A549 (cell line): ENCODE measurements at regions not wholly inside any gene's neighbourhood (a gene's known extent, or its start where the extent isn't known, plus 50 kb on each side); places are given as distances from the start of the nearest gene placed in this dataset.

Experiments
- ATAC-seq, 2 experiments: fragments of 200-7000 bp in 1 of 2; fragments of >200 bp in 1 of 2; cut with Nextera tagmentation in 1 of 2; cut with Tn5 transposase in 1 of 2; 3 replicates each; pipeline versions ENCODE4 v1.8.0 to v1.9.1; 2018 to 2020; ENCODE audit warnings: mild to moderate bottlenecking in 1 of 2, moderate library complexity in 1 of 2
- CTCF ChIA-PET: fragments of 300-600 bp; sonication (Branson Sonifier 250); formaldehyde crosslinking; extraction: SDS; loops from one replicate; lab custom pipeline; 2021; ENCODE audit warnings: antibody characterized with exemption, inconsistent platforms; lab: Yijun Ruan, JAX
- POLR2A ChIA-PET: fragments of 350-600 bp; formaldehyde crosslinking; extraction: SDS; loops from one replicate; lab custom pipeline; 2021; ENCODE audit warnings: antibody characterized with exemption, inconsistent platforms; lab: Yijun Ruan, JAX
- DNase-seq, 2 experiments: peaks; one replicate each; pipeline versions ENCODE4 v3.0.0 to v3.0.0-alpha.2; 2011 to 2016; ENCODE audit warnings: low read depth in 1 of 2, low spot score in 1 of 2
- FAIRE-seq: peaks from 2 replicates; lab custom pipeline; 2011; peaks lifted over from hg19 to GRCh38; lab: Jason Lieb, UNC
- H3K27ac ChIP-seq, 2 experiments: fragments of >200 bp; sonication (Bioruptor Twin); formaldehyde crosslinking; 3 replicates each; pipeline ENCODE4 v1.5.1; 2016 to 2017
- H3K4me1 ChIP-seq: fragments of >200 bp; sonication (Bioruptor Twin); formaldehyde crosslinking; 3 replicates; pipeline ENCODE4 v1.6.1; 2016
- H3K4me2 ChIP-seq: fragments of >200 bp; sonication (Bioruptor Twin); formaldehyde crosslinking; 3 replicates; pipeline ENCODE4 v1.6.1; 2016
- H3K4me3 ChIP-seq: fragments of >200 bp; sonication (Bioruptor Twin); formaldehyde crosslinking; 3 replicates; pipeline ENCODE4 v1.5.1; 2016
- H3K9me3 ChIP-seq: fragments of >200 bp; sonication (Bioruptor Twin); formaldehyde crosslinking; 3 replicates; pipeline ENCODE4 v1.6.1; 2016
- BHLHE40 ChIP-seq: IDR thresholded peaks from 2 replicates; pipeline ENCODE4 v1.6.1; 2012; ENCODE audit warnings: low read depth, low read length, inconsistent platforms
- CHD4 ChIP-seq: fragments of 200-600 bp; sonication (generic); IDR thresholded peaks from 2 replicates; pipeline ENCODE4 v1.6.1; 2016; ENCODE audit warnings: antibody characterized with exemption, mild to moderate bottlenecking, borderline replicate concordance
- EHF ChIP-seq: fragments of 250-450 bp; sonication (Bioruptor Pico); IDR thresholded peaks from 2 replicates; pipeline ENCODE4 v1.5.0; 2020; ENCODE audit warnings: mild to moderate bottlenecking
- EHMT2 ChIP-seq: fragments of 200-600 bp; sonication (generic); IDR thresholded peaks from 2 replicates; pipeline ENCODE4 v1.6.1; 2016; ENCODE audit warnings: antibody characterized with exemption, low read depth, mild to moderate bottlenecking, moderate library complexity
- EP300 ChIP-seq, 2 experiments: fragments of >200 bp; sonication (Bioruptor Twin); formaldehyde crosslinking; IDR thresholded peaks; 2 replicates in 1 of 2; 3 replicates in 1 of 2; pipeline ENCODE4 v1.6.1; 2016 to 2017
- ESRRA ChIP-seq: fragments of 150-350 bp; IDR thresholded peaks from 2 replicates; pipeline ENCODE4 v1.6.1; 2014; ENCODE audit warnings: mild to moderate bottlenecking, low read length, borderline replicate concordance
- FOSL2 ChIP-seq, 2 experiments: fragments of 450-650 bp in 1 of 2; fragments of >200 bp in 1 of 2; sonication (Bioruptor Twin) in 1 of 2; formaldehyde crosslinking; IDR thresholded peaks; 2 replicates each; pipeline versions ENCODE4 v1.5.0 to v1.6.1; 2016 to 2020; ENCODE audit warnings: mild to moderate bottlenecking in 1 of 2, moderate library complexity in 1 of 2
- HEYL ChIP-seq: fragments of 250-450 bp; sonication (Bioruptor Pico); IDR thresholded peaks from 2 replicates; pipeline ENCODE4 v1.8.0; 2021; ENCODE audit warnings: mild to moderate bottlenecking, moderate library complexity
- JUNB ChIP-seq: fragments of >200 bp; sonication (Bioruptor Twin); formaldehyde crosslinking; IDR thresholded peaks from 2 replicates; pipeline ENCODE4 v1.6.1; 2016
- KDM1A ChIP-seq: fragments of 200-600 bp; sonication (generic); IDR thresholded peaks from 2 replicates; pipeline ENCODE4 v1.6.1; 2016; ENCODE audit warnings: low read depth, mild to moderate bottlenecking
- KDM5A ChIP-seq: fragments of 200-600 bp; sonication (generic); IDR thresholded peaks from 2 replicates; pipeline ENCODE4 v1.6.1; 2016; ENCODE audit warnings: antibody characterized with exemption, mild to moderate bottlenecking
- MAFK ChIP-seq: fragments of 450-650 bp; IDR thresholded peaks from 2 replicates; pipeline ENCODE4 v1.6.1; 2014; ENCODE audit not compliant: partially characterized antibody
- MAZ ChIP-seq: fragments of 150-350 bp; IDR thresholded peaks from 2 replicates; pipeline ENCODE4 v1.6.1; 2014; ENCODE audit warnings: antibody characterized with exemption, low read depth, low read length, borderline replicate concordance
- MYC ChIP-seq: IDR thresholded peaks from 2 replicates; pipeline ENCODE4 v1.6.1; 2012; ENCODE audit warnings: mild to moderate bottlenecking, inconsistent platforms, low read length, improper control_type of control experiment, borderline replicate concordance
- NR3C1 ChIP-seq: fragments of >200 bp; sonication (Bioruptor Twin); formaldehyde crosslinking; IDR thresholded peaks from 3 replicates; pipeline ENCODE4 v1.6.1; 2017
- POLR2A ChIP-seq: IDR thresholded peaks from 2 replicates; pipeline ENCODE4 v1.6.1; 2012; ENCODE audit warnings: mild to moderate bottlenecking, low read length
- POLR2AphosphoS2 ChIP-seq: conservative IDR thresholded peaks from 2 replicates; pipeline ENCODE4 v1.6.1; 2012; ENCODE audit warnings: low read length, improper control_type of control experiment, inconsistent platforms
- RFX5 ChIP-seq: fragments of 450-650 bp; IDR thresholded peaks from 2 replicates; pipeline ENCODE4 v1.7.1; 2014; ENCODE audit warnings: antibody characterized with exemption, mild to moderate bottlenecking, moderate library complexity
- RNF2 ChIP-seq: fragments of 200-600 bp; sonication (generic); IDR thresholded peaks from 2 replicates; pipeline ENCODE4 v1.6.1; 2016; ENCODE audit warnings: low read depth, mild to moderate bottlenecking, antibody characterized with exemption, moderate library complexity, borderline replicate concordance
- SREBF2 ChIP-seq: fragments of 450-650 bp; IDR thresholded peaks from 2 replicates; pipeline ENCODE4 v1.6.1; 2014; ENCODE audit warnings: mild to moderate bottlenecking, moderate library complexity
- TFCP2L1 ChIP-seq: fragments of 250-450 bp; sonication (Bioruptor Pico); IDR thresholded peaks from 2 replicates; pipeline ENCODE4 v1.5.0; 2021; ENCODE audit warnings: mild to moderate bottlenecking
- ZC3H11A ChIP-seq: fragments of 450-650 bp; IDR thresholded peaks from 2 replicates; pipeline ENCODE4 v1.6.1; 2014; ENCODE audit warnings: antibody characterized with exemption, mild to moderate bottlenecking
- ZFP36 ChIP-seq: fragments of 450-650 bp; IDR thresholded peaks from 2 replicates; pipeline ENCODE4 v1.6.1; 2014; ENCODE audit warnings: borderline replicate concordance; ENCODE audit not compliant: partially characterized antibody
- ZSCAN20 ChIP-seq: fragments of 250-450 bp; sonication (Bioruptor Pico); IDR thresholded peaks from 2 replicates; pipeline ENCODE4 v1.8.0; 2022; ENCODE audit warnings: mild to moderate bottlenecking, moderate library complexity
- WGBS: methylation state at CpG from one replicate; pipeline ENCODE4 v1.1.6; 2017; ENCODE audit errors: missing lambda C conversion rate; 5-methylcytosine and 5-hydroxymethylcytosine counted together
- TF ChIP-seq, protein P1 (sequence below): fragments of 150-350 bp; IDR thresholded peaks from 2 replicates; pipeline ENCODE4 v1.6.1; 2014; ENCODE audit warnings: low read depth, mild to moderate bottlenecking, low read length
- TF ChIP-seq, protein P2 (sequence below): fragments of >200 bp; sonication (Bioruptor Twin); formaldehyde crosslinking; IDR thresholded peaks from 3 replicates; pipeline ENCODE4 v1.6.1; 2016
- TF ChIP-seq, protein P3 (sequence below): fragments of 450-650 bp; IDR thresholded peaks from 2 replicates; pipeline ENCODE4 v1.6.1; 2014; ENCODE audit warnings: antibody characterized with exemption
- TF ChIP-seq, protein P4 (sequence below): IDR thresholded peaks from 2 replicates; pipeline ENCODE4 v1.6.1; 2012
- TF ChIP-seq, protein P5 (sequence below): IDR thresholded peaks from 2 replicates; pipeline ENCODE4 v1.6.1; 2012; ENCODE audit warnings: low read depth, borderline replicate concordance

DNA sequence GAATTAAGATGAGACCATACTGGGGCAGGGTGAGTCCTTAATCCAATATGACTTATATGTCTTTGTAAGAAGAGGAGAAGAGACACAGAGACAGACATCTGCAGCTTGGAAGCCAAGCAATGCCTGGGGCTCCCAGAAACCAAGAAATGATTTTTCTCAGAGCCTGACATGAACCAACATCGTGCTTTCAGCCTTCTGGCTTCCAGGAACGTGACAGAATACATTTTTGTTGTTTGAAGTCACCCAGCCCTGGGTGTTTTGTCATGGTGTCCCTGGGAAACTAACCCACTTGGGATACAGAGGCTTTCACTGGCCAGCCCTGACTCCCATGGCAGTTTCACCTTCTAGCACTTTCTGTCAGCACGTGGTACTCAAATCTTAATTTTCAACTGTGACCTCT lies 95.3 kb upstream of the SLC10A2 start:
- H3K9me3 ChIP-seq, result no peaks in the 10 kb centered on the region
- H3K4me3 ChIP-seq, result no peak overlapping the region
- H3K4me2 ChIP-seq, result no peak overlapping the region
- TF ChIP-seq, protein P1, sequence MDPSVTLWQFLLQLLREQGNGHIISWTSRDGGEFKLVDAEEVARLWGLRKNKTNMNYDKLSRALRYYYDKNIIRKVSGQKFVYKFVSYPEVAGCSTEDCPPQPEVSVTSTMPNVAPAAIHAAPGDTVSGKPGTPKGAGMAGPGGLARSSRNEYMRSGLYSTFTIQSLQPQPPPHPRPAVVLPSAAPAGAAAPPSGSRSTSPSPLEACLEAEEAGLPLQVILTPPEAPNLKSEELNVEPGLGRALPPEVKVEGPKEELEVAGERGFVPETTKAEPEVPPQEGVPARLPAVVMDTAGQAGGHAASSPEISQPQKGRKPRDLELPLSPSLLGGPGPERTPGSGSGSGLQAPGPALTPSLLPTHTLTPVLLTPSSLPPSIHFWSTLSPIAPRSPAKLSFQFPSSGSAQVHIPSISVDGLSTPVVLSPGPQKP, result no peak
- no peak for TF ChIP-seq FOSL2 (IDR thresholded peaks at IDR 0.05)
- no peak for TF ChIP-seq FOSL2 (CRISPR knock-in tag; IDR thresholded peaks at IDR 0.05)
- TF ChIP-seq, protein P2, sequence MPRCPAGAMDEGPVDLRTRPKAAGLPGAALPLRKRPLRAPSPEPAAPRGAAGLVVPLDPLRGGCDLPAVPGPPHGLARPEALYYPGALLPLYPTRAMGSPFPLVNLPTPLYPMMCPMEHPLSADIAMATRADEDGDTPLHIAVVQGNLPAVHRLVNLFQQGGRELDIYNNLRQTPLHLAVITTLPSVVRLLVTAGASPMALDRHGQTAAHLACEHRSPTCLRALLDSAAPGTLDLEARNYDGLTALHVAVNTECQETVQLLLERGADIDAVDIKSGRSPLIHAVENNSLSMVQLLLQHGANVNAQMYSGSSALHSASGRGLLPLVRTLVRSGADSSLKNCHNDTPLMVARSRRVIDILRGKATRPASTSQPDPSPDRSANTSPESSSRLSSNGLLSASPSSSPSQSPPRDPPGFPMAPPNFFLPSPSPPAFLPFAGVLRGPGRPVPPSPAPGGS, result no peak
- no peak for TF ChIP-seq SREBF2
- no peak for TF ChIP-seq EP300 (IDR thresholded peaks at IDR 0.05)
- TF ChIP-seq, protein P3, sequence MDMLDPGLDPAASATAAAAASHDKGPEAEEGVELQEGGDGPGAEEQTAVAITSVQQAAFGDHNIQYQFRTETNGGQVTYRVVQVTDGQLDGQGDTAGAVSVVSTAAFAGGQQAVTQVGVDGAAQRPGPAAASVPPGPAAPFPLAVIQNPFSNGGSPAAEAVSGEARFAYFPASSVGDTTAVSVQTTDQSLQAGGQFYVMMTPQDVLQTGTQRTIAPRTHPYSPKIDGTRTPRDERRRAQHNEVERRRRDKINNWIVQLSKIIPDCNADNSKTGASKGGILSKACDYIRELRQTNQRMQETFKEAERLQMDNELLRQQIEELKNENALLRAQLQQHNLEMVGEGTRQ, result no peak
- TF ChIP-seq MAZ, result no peak
- no peak for TF ChIP-seq ZSCAN20
- TF ChIP-seq JUNB, result no peak
- no peak for TF ChIP-seq ZFP36
- TF ChIP-seq BHLHE40, result no peak
- TF ChIP-seq ZC3H11A, result no peak
- TF ChIP-seq TFCP2L1 (CRISPR knock-in tag), result no peak
- TF ChIP-seq POLR2A, result no peak
- TF ChIP-seq, protein P4, sequence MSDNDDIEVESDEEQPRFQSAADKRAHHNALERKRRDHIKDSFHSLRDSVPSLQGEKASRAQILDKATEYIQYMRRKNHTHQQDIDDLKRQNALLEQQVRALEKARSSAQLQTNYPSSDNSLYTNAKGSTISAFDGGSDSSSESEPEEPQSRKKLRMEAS, result no peak
- no peak for TF ChIP-seq MAFK
- TF ChIP-seq NR3C1, result no peak
- TF ChIP-seq KDM5A, result no peak
- TF ChIP-seq RNF2, result no peak
- WGBS, result 0% methylated on average over 3 of the region's 3 CpGs
- no peak for DNase-seq
- ChIA-PET CTCF (no interaction called here), POLR2A (no interaction called here)
- ATAC-seq, result no peak
- H3K27ac ChIP-seq, result no peak overlapping the region
- H3K4me1 ChIP-seq, result no peaks in the 10 kb centered on the region
- FAIRE-seq, result no peak

DNA sequence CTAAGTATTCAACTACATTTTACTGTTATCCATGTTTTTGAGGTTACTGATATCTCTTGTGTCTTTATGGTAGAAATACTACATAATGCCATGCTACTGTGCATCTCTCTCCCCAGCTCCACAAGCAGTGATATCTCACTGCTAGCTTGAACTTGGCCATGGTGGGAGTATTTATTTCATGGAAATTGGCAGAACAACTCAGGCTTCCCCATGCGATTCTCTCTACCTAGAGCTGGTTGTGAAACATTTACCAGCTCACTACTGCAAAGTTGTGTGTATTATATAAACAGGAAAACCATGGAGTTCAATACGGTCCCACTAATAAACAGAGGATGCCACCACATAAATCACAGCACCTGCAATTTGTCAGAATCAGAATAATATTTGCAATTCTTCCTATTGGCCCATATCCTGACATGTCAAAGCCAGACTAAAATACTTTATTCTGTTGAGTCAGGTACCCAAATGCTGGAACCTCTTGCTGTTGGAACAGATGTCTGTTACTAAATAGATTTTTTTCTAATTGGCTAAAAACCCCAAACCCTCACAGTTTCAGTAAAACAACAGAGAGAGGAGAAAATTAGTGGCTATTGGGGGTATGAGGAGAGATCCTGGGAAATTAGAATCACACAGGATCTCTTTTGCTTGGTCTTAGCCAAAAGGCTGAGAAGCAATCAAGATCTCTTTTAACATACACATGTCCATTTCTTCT lies 91.4 kb upstream of the SLC10A2 start:
- H3K4me3 ChIP-seq, result no peak overlapping the region
- ChIA-PET POLR2A (no interaction called here), CTCF (no interaction called here)
- no peak for FAIRE-seq
- H3K4me1 ChIP-seq, result no peaks in the 10 kb centered on the region
- DNase-seq, result no peak
- 9% methylated on average over 2 of the region's 2 CpGs for WGBS
- no peak overlapping the region for H3K4me2 ChIP-seq
- H3K27ac ChIP-seq, result no peak overlapping the region
- ATAC-seq, result no peak
- TF ChIP-seq ESRRA (no peak), KDM1A (no peak), POLR2A (no peak), RFX5 (no peak), MYC (no peak), HEYL (no peak), EHF (CRISPR knock-in tag) (no peak), BHLHE40 (no peak), EHMT2 (no peak), TFCP2L1 (CRISPR knock-in tag) (no peak), POLR2AphosphoS2 (no peak), CHD4 (no peak)
- TF ChIP-seq, protein P1, result no peak
- TF ChIP-seq, protein P5, sequence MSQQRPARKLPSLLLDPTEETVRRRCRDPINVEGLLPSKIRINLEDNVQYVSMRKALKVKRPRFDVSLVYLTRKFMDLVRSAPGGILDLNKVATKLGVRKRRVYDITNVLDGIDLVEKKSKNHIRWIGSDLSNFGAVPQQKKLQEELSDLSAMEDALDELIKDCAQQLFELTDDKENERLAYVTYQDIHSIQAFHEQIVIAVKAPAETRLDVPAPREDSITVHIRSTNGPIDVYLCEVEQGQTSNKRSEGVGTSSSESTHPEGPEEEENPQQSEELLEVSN, result no peak
- no peaks in the 10 kb centered on the region for H3K9me3 ChIP-seq
